ENCODE measurements at regions not wholly inside any gene's neighbourhood (a gene's known extent, or its start where the extent isn't known, plus 50 kb on each side); places are given as distances from the start of the nearest gene placed in this dataset.

DNA sequence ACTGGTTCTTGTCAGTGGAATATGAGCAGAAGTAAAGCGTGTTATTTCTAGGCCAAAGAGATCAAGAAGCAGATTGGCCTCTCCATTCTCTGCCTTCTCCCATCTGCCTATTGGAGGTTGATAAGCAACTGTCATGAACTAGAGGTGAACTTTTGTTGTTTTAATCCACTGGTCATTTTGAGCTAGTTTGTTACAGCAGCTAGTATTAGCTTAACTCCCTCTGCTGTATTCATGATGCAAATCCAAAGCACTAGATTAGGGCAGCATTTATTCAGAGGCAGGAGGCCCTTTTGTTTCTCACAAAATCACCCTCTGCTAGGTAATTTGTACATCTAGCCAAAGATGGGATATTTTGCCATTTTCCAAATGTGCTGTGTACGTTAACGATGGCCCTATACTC is 97.3 kb upstream of the DPT start:
- no peaks in the 10 kb centered on the region for H3K27me3 ChIP-seq (ENCODE audit: control insufficient read depth, insufficient read depth, low read length)
- no peaks in the 10 kb centered on the region for H3K9me3 ChIP-seq (ENCODE audit: control insufficient read depth, insufficient read depth, low read length)
- H3K4me3 ChIP-seq (ENCODE audit: low read depth, low read length): no peak overlapping the region
- no peak overlapping the region for H3K27ac ChIP-seq (ENCODE audit: low read depth, low read length)
- no peaks in the 10 kb centered on the region for H3K36me3 ChIP-seq (ENCODE audit: control insufficient read depth, insufficient read depth, low read length)
- peaks cover 8% of the 10 kb centered on the region for H3K4me1 ChIP-seq (ENCODE audit: control insufficient read depth, insufficient read depth, low read length)
- H3K9ac ChIP-seq (ENCODE audit: low read depth, low read length): no peak overlapping the region

DNA sequence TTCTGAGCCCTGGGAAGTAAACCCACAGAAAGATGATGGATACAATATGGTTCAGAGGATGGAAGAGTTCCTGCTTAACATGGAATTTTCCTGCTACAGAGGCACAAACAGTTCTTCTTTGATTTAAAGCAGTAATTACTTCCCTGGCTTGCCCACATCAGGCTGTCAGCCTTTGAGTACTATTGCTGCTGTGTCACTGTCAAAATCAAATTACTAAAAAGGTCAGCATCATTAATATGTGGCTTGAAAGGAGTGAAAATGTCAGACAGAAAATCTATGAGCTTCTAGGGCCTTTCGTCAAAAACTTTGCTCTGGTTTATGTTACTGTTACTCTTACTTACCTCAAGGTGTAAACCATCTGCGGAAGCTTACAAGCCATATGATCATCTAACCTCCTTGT is 98.6 kb upstream of the DPT start:
- H3K36me3 ChIP-seq (ENCODE audit: control insufficient read depth, insufficient read depth, low read length): no peaks in the 10 kb centered on the region
- no peak overlapping the region for H3K4me3 ChIP-seq (ENCODE audit: low read depth, low read length)
- no peaks in the 10 kb centered on the region for H3K27me3 ChIP-seq (ENCODE audit: control insufficient read depth, insufficient read depth, low read length)
- no peaks in the 10 kb centered on the region for H3K9me3 ChIP-seq (ENCODE audit: control insufficient read depth, insufficient read depth, low read length)
- no peak overlapping the region for H3K9ac ChIP-seq (ENCODE audit: low read depth, low read length)
- H3K4me1 ChIP-seq (ENCODE audit: control insufficient read depth, insufficient read depth, low read length): peaks cover 13% of the 10 kb centered on the region
- no peak overlapping the region for H3K27ac ChIP-seq (ENCODE audit: low read depth, low read length)

DNA sequence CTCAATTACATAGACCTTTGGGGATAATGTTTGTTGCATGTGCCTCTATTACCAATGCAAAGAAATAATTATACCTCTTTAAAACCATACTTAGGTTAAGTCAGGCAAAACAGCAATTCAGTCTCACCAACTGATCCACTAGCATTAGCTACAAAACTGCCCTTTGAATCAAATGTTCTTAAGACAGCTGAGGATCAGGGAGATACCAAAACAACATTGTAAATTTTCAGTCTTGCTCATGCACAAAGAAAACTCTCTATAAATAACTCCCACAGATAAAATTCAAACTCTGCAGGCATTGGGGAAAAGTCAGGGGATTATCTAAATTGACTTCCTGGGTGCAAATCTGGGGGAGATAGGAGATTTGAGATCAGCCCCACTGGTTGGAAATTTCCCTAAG is 100.9 kb upstream of the DPT start:
- H3K27me3 ChIP-seq (ENCODE audit: control insufficient read depth, insufficient read depth, low read length): no peaks in the 10 kb centered on the region
- H3K4me3 ChIP-seq (ENCODE audit: low read depth, low read length): no peak overlapping the region
- peaks cover 22% of the 10 kb centered on the region for H3K4me1 ChIP-seq (ENCODE audit: control insufficient read depth, insufficient read depth, low read length)
- H3K9ac ChIP-seq (ENCODE audit: low read depth, low read length): no peak overlapping the region
- H3K9me3 ChIP-seq (ENCODE audit: control insufficient read depth, insufficient read depth, low read length): no peaks in the 10 kb centered on the region
- no peak overlapping the region for H3K27ac ChIP-seq (ENCODE audit: low read depth, low read length)
- H3K36me3 ChIP-seq (ENCODE audit: control insufficient read depth, insufficient read depth, low read length): no peaks in the 10 kb centered on the region

DNA sequence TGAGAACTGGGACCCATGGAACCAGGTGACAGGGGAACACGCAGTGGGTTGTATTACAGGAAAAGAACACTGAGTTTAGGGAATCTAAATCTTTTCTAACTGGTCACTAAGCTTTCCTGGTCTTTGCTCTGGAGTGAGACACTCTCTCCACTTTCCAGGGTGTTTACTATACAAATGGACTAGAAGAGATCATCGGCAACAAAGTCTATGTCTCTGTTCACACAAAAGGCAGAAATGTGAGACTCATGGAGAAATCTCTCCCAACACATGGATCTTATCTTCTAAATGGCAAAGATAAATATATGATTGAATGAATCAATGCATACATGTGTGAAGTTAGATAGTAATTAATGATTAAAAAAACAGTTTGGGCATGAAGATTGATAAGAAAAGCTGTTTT is 101.6 kb upstream of the DPT start:
- H3K27me3 ChIP-seq (ENCODE audit: control insufficient read depth, insufficient read depth, low read length): no peaks in the 10 kb centered on the region
- no peak overlapping the region for H3K27ac ChIP-seq (ENCODE audit: low read depth, low read length)
- no peak overlapping the region for H3K9ac ChIP-seq (ENCODE audit: low read depth, low read length)
- H3K4me1 ChIP-seq (ENCODE audit: control insufficient read depth, insufficient read depth, low read length): peaks cover 22% of the 10 kb centered on the region
- no peaks in the 10 kb centered on the region for H3K9me3 ChIP-seq (ENCODE audit: control insufficient read depth, insufficient read depth, low read length)
- H3K4me3 ChIP-seq (ENCODE audit: low read depth, low read length): no peak overlapping the region
- H3K36me3 ChIP-seq (ENCODE audit: control insufficient read depth, insufficient read depth, low read length): no peaks in the 10 kb centered on the region

DNA sequence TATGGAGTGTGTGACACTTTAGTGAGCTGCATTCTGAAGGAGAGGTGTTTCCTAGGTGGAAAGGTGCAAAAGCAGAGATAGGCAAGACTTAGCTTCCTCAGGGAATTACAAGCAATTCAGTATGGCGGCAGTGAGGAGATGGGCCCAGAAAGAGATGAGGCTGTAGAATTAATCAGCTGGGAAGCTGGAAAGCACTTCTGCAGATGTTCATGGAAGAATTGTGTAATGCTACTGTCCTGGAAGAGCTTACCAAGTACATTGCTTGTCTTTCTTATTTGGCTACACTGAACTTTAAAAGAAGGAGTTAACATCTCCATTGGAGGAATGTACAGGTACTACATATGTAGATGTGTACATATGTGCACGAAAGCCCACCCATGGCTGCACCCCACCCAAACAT is 103.7 kb upstream of the DPT start:
- no peaks in the 10 kb centered on the region for H3K36me3 ChIP-seq (ENCODE audit: control insufficient read depth, insufficient read depth, low read length)
- H3K9ac ChIP-seq (ENCODE audit: low read depth, low read length): no peak overlapping the region
- peaks cover 22% of the 10 kb centered on the region for H3K4me1 ChIP-seq (ENCODE audit: control insufficient read depth, insufficient read depth, low read length)
- H3K9me3 ChIP-seq (ENCODE audit: control insufficient read depth, insufficient read depth, low read length): peaks cover 2% of the 10 kb centered on the region; the same call in 1 of the 2 replicates
- H3K27ac ChIP-seq (ENCODE audit: low read depth, low read length): no peak overlapping the region
- no peaks in the 10 kb centered on the region for H3K27me3 ChIP-seq (ENCODE audit: control insufficient read depth, insufficient read depth, low read length)
- H3K4me3 ChIP-seq (ENCODE audit: low read depth, low read length): no peak overlapping the region

DNA sequence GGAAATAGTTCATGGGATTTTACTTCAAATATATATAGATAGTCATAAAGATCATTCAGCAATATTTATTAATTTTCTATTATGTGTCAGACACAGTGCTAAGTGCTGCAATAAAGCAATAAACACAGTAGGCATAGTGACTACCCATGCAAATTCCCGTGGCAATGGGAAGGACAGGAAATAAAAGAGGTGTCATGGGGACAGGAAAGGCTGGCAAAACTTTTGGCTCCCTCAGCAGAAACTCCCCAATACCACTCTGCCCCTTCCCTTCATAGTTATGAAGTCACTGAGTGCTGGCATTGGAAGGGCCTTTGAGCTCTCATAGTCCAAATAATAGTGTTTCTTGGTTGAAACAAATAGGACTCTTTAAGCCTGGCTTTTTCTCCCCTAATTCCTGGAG is 104.4 kb upstream of the DPT start:
- Histone ChIP-seq H3K9ac (ENCODE audit: low read depth, low read length) (no peak overlapping the region), H3K4me3 (ENCODE audit: low read depth, low read length) (no peak overlapping the region), H3K36me3 (ENCODE audit: control insufficient read depth, insufficient read depth, low read length) (no peaks in the 10 kb centered on the region), H3K27me3 (ENCODE audit: control insufficient read depth, insufficient read depth, low read length) (no peaks in the 10 kb centered on the region), H3K9me3 (ENCODE audit: control insufficient read depth, insufficient read depth, low read length) (peaks cover 2% of the 10 kb centered on the region; the same call in 1 of the 2 replicates), H3K4me1 (ENCODE audit: control insufficient read depth, insufficient read depth, low read length) (peaks cover 19% of the 10 kb centered on the region), H3K27ac (ENCODE audit: low read depth, low read length) (no peak overlapping the region)

DNA sequence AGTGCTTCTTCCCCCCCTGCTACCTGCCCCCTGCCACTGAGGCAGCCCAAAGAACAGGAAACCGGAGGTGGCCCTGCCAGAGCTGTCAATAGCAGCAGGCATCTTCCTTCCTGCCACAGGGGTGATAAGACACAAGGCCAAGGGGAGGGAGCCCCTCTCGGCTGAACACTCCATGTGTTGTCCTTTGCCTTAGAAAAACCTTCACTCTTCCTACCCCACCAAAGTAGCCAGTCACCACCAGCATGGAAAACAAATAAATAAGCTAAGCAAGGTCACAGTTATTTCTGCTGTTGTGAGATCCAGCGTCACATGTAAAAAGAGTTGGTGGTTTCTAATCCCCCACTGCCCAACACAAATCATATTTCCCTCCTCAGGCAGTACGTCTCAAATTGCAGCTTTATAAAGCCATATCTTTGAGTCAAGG is 104.8 kb upstream of the DPT start:
- H3K4me3 ChIP-seq (ENCODE audit: low read depth, low read length): no peak overlapping the region
- H3K36me3 ChIP-seq (ENCODE audit: control insufficient read depth, insufficient read depth, low read length): no peaks in the 10 kb centered on the region
- peaks cover 2% of the 10 kb centered on the region; the same call in 1 of the 2 replicates for H3K9me3 ChIP-seq (ENCODE audit: control insufficient read depth, insufficient read depth, low read length)
- no peak overlapping the region for H3K9ac ChIP-seq (ENCODE audit: low read depth, low read length)
- H3K27ac ChIP-seq (ENCODE audit: low read depth, low read length): no peak overlapping the region
- H3K4me1 ChIP-seq (ENCODE audit: control insufficient read depth, insufficient read depth, low read length): peaks cover 15% of the 10 kb centered on the region
- no peaks in the 10 kb centered on the region for H3K27me3 ChIP-seq (ENCODE audit: control insufficient read depth, insufficient read depth, low read length)

DNA sequence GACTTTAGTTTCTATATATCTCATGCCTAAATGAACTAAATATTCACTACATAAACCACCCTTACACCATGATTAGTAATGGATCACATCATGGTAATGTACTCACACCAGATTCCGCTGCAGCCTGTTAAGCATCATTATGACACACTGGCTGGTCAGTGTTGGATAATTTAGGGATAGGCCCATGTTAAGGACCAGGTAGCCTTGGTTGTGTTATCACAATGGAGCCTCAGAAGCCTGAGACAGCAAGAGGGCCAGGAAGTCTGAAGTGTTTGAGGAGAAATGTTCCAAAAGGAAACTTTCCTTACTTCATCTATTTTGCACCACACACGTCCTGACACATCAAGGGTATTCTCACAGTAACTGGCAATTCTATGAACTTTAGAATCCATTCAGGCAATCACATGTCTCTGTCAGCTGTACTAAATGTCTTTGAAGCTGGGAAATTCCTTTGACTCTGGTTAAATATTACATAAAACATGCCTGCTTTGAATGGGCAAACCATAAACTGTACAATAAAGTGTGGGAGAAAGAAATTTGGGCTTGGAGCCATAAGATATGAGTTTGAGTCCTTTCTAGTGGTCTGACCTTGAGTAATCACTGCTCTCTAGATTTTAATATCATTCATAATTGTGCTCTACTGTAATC is 105.3 kb upstream of the DPT start:
- Histone ChIP-seq H3K27me3 (ENCODE audit: control insufficient read depth, insufficient read depth, low read length) (no peaks in the 10 kb centered on the region), H3K4me3 (ENCODE audit: low read depth, low read length) (no peak overlapping the region), H3K27ac (ENCODE audit: low read depth, low read length) (no peak overlapping the region), H3K9me3 (ENCODE audit: control insufficient read depth, insufficient read depth, low read length) (peaks cover 2% of the 10 kb centered on the region; the same call in 1 of the 2 replicates), H3K36me3 (ENCODE audit: control insufficient read depth, insufficient read depth, low read length) (no peaks in the 10 kb centered on the region), H3K4me1 (ENCODE audit: control insufficient read depth, insufficient read depth, low read length) (peaks cover 14% of the 10 kb centered on the region; the same call in 1 of the 2 replicates), H3K9ac (ENCODE audit: low read depth, low read length) (no peak overlapping the region)

DNA sequence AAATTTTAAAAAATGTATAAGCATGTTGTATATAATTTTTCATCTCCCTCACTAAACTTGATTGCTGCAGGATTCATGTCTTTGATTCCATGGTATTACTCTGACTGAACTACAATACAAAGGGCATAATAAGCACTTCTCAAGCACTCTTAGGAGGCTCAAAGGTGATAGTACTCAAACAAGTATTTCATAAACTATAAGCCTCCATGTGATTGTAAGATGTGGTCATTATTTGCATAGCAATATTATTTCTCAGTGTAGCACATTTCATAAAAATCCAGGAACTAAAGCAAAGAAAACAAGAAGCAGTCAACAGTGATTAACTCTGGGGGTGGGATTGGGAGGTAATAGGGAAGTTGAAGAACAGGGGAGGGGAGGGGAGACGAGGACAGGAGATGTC is 106.2 kb upstream of the DPT start:
- peaks cover 14% of the 10 kb centered on the region; the same call in 1 of the 2 replicates for H3K4me1 ChIP-seq (ENCODE audit: control insufficient read depth, insufficient read depth, low read length)
- H3K27ac ChIP-seq (ENCODE audit: low read depth, low read length): no peak overlapping the region
- no peaks in the 10 kb centered on the region for H3K27me3 ChIP-seq (ENCODE audit: control insufficient read depth, insufficient read depth, low read length)
- no peaks in the 10 kb centered on the region for H3K36me3 ChIP-seq (ENCODE audit: control insufficient read depth, insufficient read depth, low read length)
- H3K9ac ChIP-seq (ENCODE audit: low read depth, low read length): no peak overlapping the region
- peaks cover 2% of the 10 kb centered on the region; the same call in 1 of the 2 replicates for H3K9me3 ChIP-seq (ENCODE audit: control insufficient read depth, insufficient read depth, low read length)
- no peak overlapping the region for H3K4me3 ChIP-seq (ENCODE audit: low read depth, low read length)

DNA sequence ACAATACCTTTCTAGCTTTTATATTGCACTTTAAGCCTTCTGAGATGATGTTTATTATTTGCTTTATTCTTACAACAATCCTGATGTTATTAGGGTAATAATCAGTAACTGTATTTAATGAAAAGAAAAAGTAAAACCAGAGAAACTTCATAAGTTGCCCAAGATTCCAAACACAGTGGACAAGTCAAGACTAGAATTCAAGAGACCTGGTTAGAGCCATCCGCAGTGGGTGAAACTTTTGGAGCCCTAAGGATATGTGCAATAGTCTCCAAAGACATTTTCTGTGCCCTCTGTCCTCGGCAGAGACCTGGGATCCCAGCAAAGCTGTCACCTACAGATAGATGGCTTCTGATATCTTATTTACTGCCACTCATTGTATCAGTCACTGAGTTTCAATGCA is 106.8 kb upstream of the DPT start:
- no peak overlapping the region for H3K27ac ChIP-seq (ENCODE audit: low read depth, low read length)
- H3K4me1 ChIP-seq (ENCODE audit: control insufficient read depth, insufficient read depth, low read length): peaks cover 14% of the 10 kb centered on the region; the same call in 1 of the 2 replicates
- H3K9ac ChIP-seq (ENCODE audit: low read depth, low read length): no peak overlapping the region

DNA sequence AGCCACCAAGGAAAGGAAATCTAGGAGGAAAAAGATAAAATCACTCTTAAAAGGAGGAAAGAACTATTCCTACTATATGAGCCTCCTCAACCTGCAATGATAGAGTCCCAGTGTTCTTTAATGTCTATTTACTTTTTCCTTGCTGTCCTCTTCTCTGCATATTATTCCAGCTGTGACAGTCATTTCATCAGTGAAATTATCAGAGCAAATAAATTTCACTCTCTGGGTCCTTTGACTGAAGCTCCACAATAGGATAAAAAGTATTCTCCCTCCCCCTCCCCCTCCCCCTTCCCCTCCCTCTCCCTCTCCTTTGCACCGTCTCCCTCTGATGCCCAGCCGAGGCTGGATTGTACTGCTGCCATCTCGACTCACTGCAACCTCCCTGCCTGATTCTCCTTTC is 107.5 kb upstream of the DPT start:
- Histone ChIP-seq H3K27ac (ENCODE audit: low read depth, low read length) (no peak overlapping the region), H3K4me1 (ENCODE audit: control insufficient read depth, insufficient read depth, low read length) (peaks cover 12% of the 10 kb centered on the region; the same call in 1 of the 2 replicates), H3K9ac (ENCODE audit: low read depth, low read length) (no peak overlapping the region), H3K4me3 (ENCODE audit: low read depth, low read length) (no peak overlapping the region), H3K9me3 (ENCODE audit: control insufficient read depth, insufficient read depth, low read length) (peaks cover 2% of the 10 kb centered on the region; the same call in 1 of the 2 replicates), H3K36me3 (ENCODE audit: control insufficient read depth, insufficient read depth, low read length) (no peaks in the 10 kb centered on the region), H3K27me3 (ENCODE audit: control insufficient read depth, insufficient read depth, low read length) (no peaks in the 10 kb centered on the region)

More for the DNA sequence above, 106.8 kb upstream of the DPT start:
- Histone ChIP-seq H3K36me3 (ENCODE audit: control insufficient read depth, insufficient read depth, low read length) (no peaks in the 10 kb centered on the region), H3K9me3 (ENCODE audit: control insufficient read depth, insufficient read depth, low read length) (peaks cover 2% of the 10 kb centered on the region; the same call in 1 of the 2 replicates), H3K27me3 (ENCODE audit: control insufficient read depth, insufficient read depth, low read length) (no peaks in the 10 kb centered on the region), H3K4me3 (ENCODE audit: low read depth, low read length) (no peak overlapping the region)
